PC-9 (cell line): ENCODE measurements at regions not wholly inside any gene's neighbourhood (a gene's known extent, or its start where the extent isn't known, plus 50 kb on each side); places are given as distances from the start of the nearest gene placed in this dataset.

ENCODE experiments used
- EZH2 ChIP-seq: fragments of 200-600 bp; sonication (generic); IDR thresholded peaks from 2 replicates; pipeline ENCODE4 v1.8.0; 2017; ENCODE audit warnings: antibody characterized with exemption, low read depth
- TF ChIP-seq, protein P1 (sequence below): fragments of 200-600 bp; sonication (generic); conservative IDR thresholded peaks from 2 replicates; pipeline ENCODE4 v1.6.1; 2017; ENCODE audit warnings: mixed run types, antibody characterized with exemption, mild to moderate bottlenecking, moderate library complexity

DNA sequence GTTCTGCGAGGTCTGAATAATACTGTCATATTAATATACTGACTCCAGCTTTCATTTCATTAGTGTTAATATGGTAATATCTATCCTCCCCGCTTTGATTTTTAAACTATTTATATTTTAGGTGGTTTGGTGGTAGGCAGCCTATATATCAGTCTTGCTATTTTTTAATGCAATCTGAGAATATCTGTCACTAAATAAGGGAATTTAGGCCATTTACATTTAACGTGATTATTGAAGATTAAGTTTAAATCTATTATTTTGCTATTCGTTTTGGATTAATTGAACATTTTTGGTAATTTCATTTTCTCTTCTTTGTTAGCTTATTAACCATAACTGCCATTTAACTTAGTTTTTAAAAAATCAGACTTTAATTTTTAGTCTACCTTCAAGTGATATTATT, 247.7 kb upstream of the PMFBP1 start:
- TF ChIP-seq, protein P1, sequence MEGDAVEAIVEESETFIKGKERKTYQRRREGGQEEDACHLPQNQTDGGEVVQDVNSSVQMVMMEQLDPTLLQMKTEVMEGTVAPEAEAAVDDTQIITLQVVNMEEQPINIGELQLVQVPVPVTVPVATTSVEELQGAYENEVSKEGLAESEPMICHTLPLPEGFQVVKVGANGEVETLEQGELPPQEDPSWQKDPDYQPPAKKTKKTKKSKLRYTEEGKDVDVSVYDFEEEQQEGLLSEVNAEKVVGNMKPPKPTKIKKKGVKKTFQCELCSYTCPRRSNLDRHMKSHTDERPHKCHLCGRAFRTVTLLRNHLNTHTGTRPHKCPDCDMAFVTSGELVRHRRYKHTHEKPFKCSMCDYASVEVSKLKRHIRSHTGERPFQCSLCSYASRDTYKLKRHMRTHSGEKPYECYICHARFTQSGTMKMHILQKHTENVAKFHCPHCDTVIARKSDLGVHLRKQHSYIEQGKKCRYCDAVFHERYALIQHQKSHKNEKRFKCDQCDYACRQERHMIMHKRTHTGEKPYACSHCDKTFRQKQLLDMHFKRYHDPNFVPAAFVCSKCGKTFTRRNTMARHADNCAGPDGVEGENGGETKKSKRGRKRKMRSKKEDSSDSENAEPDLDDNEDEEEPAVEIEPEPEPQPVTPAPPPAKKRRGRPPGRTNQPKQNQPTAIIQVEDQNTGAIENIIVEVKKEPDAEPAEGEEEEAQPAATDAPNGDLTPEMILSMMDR, result no peak
- no peak for TF ChIP-seq EZH2
